Skeletal muscle satellite cell (primary cell): ENCODE measurements at regions not wholly inside any gene's neighbourhood (a gene's known extent, or its start where the extent isn't known, plus 50 kb on each side); places are given as distances from the start of the nearest gene placed in this dataset.
"Not testable (repeated sequence)": the region's sequence is repeated elsewhere in the genome, so short reads cannot be mapped to it uniquely, and the experiment has no call there.

Source experiments
- H3K27me3 ChIP-seq: 2 replicates; pipeline ENCODE4 v1.7.0; 2013; ENCODE audit warnings: low read length; ENCODE audit not compliant: control insufficient read depth, insufficient read depth
- H3K36me3 ChIP-seq: 2 replicates; pipeline ENCODE4 v1.7.0; 2013; ENCODE audit warnings: mild to moderate bottlenecking, control low read depth, low read length; ENCODE audit not compliant: insufficient read depth
- H3K4me1 ChIP-seq: 2 replicates; pipeline ENCODE4 v1.7.0; 2013; ENCODE audit warnings: low read length; ENCODE audit not compliant: control insufficient read depth, insufficient read depth
- H3K4me2 ChIP-seq: 2 replicates; pipeline ENCODE4 v1.7.0; 2013; ENCODE audit warnings: mild to moderate bottlenecking, low read length
- H3K4me3 ChIP-seq: 2 replicates; pipeline ENCODE4 v1.7.0; 2013; ENCODE audit warnings: low read length
- H3K9ac ChIP-seq: 2 replicates; pipeline ENCODE4 v1.7.0; 2013; ENCODE audit warnings: mild to moderate bottlenecking, low read depth, low read length, moderate library complexity
- H3K9me3 ChIP-seq: replicated peaks from 2 replicates; pipeline ENCODE4 v1.7.0; 2013; ENCODE audit warnings: mild to moderate bottlenecking, control low read depth, low read length

DNA sequence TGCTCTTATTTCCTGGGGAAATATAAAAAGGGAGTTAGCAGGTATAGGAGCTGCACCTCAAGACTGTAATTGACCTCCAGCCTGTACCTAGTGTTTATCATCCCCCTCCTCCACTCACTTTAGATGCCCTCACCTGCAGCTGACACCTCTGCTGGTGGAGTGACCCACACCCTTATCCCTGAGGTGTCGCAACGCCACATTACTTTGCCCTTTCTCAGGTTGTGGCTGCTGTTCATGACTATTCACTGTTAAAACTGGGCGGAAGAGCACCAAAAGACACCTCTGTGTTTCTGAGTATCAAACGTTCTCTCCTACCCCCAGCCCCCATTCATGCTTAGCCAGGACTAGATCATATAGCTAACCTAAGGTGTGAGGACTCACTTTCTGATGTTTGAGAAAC, 101.5 kb upstream of the ADAMTS3 start:
- Histone ChIP-seq H3K4me3 (no peak overlapping the region), H3K9me3 (no peaks in the 10 kb centered on the region), H3K4me1 (no peaks in the 10 kb centered on the region), H3K27me3 (peaks cover 22% of the 10 kb centered on the region), H3K4me2 (no peak overlapping the region), H3K36me3 (no peaks in the 10 kb centered on the region), H3K9ac (no peak overlapping the region)

DNA sequence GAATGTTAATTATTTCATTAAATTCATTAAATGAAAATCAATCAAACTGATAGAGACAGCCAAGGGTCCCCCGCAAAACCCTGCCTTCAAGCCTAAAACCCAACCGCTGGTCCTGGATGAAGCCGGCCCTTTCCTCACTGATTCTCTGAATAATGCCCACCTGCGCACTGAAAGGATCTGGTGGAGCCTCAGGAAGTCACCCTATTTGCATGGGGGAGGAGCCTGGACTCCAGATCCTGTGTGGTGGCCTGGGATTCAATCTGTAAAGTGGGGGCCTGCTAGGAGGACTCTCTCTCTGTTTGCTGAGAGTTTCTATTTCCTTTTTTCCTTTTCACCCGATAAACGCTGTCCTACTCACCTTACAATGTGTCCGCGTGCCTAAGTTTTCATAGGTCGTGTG, 97.9 kb upstream of the ADAMTS3 start:
- peaks cover 27% of the 10 kb centered on the region for H3K27me3 ChIP-seq
- no peaks in the 10 kb centered on the region for H3K4me1 ChIP-seq
- no peak overlapping the region for H3K4me3 ChIP-seq
- H3K36me3 ChIP-seq, result no peaks in the 10 kb centered on the region
- no peak overlapping the region for H3K9ac ChIP-seq
- H3K9me3 ChIP-seq, result no peaks in the 10 kb centered on the region
- no peak overlapping the region for H3K4me2 ChIP-seq

DNA sequence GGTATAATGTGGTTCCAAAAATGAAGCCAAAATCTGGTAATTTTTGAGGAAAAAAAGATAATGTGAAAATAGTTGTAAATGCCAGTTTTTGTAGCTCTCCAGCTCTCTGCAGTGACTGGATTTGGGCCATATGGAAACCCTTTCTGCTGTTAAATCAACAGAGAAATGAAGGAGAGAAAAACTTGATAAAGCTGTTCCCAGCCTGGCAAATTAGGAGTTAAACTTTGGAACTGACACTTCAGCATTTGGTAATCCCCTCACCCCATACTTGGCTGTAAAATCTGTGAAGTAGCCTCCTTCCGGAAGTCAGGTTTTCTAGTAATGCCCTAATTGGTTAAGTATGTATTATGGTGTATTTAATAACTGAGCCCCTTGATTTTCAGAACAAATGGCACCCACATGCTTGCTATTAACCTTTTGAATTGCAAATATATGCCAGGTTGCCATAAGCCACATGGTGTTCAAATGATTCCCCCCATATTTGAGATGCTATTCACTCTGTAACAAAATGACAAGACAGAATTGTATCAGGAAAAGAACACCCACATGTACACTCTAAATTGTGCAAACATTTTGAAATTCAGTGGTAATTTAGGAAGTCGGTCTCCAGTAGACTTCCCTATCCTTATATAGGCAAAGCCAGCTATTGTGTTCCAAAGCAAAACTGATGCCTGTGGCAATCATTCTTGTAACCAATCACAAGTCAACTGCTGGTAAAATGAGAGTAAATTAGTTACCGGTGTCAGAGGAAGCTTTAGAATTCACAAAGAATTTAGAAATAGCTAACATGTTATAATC, 96.3 kb upstream of the ADAMTS3 start:
- Histone ChIP-seq H3K9ac (no peak overlapping the region), H3K4me3 (no peak overlapping the region), H3K4me1 (no peaks in the 10 kb centered on the region), H3K9me3 (no peaks in the 10 kb centered on the region), H3K27me3 (peaks cover 26% of the 10 kb centered on the region), H3K36me3 (no peaks in the 10 kb centered on the region), H3K4me2 (no peak overlapping the region)

DNA sequence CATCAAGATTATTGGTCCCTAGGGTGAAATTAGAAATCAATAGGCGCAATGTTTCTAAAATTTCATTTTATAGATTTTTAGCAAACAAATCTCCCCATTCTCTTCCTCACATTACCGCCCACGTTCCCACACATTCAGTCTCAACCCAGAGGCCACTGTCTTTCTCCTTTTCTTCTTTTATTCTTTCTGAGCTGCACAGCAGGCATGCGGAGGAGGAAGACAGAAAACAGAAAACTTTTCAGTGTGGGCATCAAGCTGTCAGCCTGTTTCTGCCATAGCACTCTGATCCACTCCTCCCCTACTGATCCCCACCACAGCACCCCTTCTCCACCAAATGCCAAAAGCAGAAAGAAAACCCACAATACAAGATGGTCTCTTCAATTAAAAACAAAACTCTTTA, 94.8 kb upstream of the ADAMTS3 start:
- no peaks in the 10 kb centered on the region for H3K36me3 ChIP-seq
- peaks cover 19% of the 10 kb centered on the region for H3K27me3 ChIP-seq
- H3K4me3 ChIP-seq, result no peak overlapping the region
- H3K9me3 ChIP-seq, result no peaks in the 10 kb centered on the region
- no peak overlapping the region for H3K4me2 ChIP-seq
- H3K9ac ChIP-seq, result no peak overlapping the region
- no peaks in the 10 kb centered on the region for H3K4me1 ChIP-seq

DNA sequence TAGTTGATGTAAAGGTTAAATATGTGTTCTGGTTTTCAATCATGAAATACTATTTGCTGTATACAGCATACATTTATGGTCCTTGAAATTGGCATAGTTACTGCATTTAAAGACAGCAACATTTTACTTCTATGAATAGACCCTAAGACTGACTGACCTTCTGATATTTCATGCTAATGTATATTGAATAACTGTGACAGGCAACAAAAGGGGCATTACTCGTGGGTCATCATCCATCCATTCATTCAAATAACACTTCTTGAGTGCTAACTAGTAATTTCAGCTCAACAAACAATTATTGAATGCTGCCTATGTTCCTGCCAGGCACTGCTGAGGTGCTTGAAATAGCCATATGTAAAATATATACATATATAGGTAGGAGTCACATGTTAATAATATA, 92.8 kb upstream of the ADAMTS3 start:
- H3K36me3 ChIP-seq, result no peaks in the 10 kb centered on the region
- H3K4me1 ChIP-seq, result no peaks in the 10 kb centered on the region
- H3K27me3 ChIP-seq, result peaks cover 9% of the 10 kb centered on the region
- H3K9me3 ChIP-seq, result no peaks in the 10 kb centered on the region
- H3K9ac ChIP-seq, result no peak overlapping the region
- no peak overlapping the region for H3K4me3 ChIP-seq
- no peak overlapping the region for H3K4me2 ChIP-seq

DNA sequence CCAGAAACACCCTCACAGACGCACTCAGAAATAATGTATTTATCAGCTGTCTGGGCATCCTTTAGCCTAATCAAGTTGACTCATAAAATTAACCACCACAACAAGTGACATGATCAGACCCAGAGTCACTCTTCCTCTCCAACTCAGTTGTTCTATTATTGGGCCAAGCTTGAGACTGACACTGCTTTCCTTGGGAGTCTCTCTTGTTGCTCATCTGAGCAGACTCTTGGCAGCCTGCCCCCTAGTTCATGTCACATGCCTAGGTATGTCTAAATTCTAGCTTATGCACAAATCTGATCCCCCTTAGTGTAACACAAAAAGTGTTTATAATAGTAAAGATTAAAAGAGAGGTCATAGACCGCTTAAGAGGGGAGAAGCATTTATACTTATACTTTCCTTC, 72.6 kb upstream of the ADAMTS3 start:
- no peaks in the 10 kb centered on the region for H3K9me3 ChIP-seq
- no peaks in the 10 kb centered on the region for H3K4me1 ChIP-seq
- no peaks in the 10 kb centered on the region for H3K27me3 ChIP-seq
- H3K4me3 ChIP-seq, result no peak overlapping the region
- no peak overlapping the region for H3K4me2 ChIP-seq
- no peaks in the 10 kb centered on the region for H3K36me3 ChIP-seq
- H3K9ac ChIP-seq, result no peak overlapping the region

DNA sequence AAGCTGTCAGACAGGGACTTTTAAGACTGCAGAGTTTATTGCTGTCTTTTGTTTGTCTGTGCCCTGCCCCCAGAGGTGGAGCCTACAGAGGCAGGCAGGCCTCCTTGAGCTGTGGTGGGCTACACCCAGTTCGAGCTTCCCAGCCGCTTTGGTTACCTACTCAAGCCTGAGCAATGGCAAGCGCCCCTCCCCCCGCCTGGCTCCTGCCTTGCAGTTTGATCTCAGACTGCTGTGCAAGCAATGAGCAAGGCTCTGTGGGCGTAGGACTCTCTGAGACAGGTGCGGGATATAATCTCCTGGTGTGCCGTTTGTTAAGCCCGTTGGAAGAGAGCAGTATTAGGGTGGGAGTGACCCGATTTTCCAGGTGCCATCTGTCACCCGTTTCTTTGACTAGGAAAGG, 67.8 kb upstream of the ADAMTS3 start:
- not testable (repeated sequence) for H3K9ac ChIP-seq, H3K27me3 ChIP-seq, H3K4me1 ChIP-seq, H3K4me3 ChIP-seq, H3K4me2 ChIP-seq, H3K36me3 ChIP-seq, H3K9me3 ChIP-seq

DNA sequence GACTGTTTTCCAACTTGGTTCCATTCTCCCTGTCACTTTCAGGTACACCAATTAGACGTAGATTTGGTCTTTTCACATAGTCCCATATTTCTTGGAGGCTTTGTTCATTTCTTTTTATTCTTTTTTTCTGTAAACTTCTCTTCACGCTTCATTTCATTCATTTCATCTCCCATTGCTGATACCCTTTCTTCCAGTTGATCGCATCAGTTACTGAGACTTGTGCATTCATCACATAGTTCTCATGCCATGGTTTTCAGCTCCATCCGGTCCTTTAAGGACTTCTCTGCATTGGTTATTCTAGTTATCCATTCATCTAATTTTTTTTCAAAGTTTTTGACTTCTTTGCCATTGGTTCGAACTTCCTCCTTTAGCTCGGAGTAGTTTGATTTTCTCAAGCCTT, 66.9 kb upstream of the ADAMTS3 start:
- H3K36me3 ChIP-seq, H3K4me2 ChIP-seq, H3K4me1 ChIP-seq, H3K27me3 ChIP-seq, H3K9me3 ChIP-seq, H3K4me3 ChIP-seq, H3K9ac ChIP-seq: not testable (repeated sequence)

DNA sequence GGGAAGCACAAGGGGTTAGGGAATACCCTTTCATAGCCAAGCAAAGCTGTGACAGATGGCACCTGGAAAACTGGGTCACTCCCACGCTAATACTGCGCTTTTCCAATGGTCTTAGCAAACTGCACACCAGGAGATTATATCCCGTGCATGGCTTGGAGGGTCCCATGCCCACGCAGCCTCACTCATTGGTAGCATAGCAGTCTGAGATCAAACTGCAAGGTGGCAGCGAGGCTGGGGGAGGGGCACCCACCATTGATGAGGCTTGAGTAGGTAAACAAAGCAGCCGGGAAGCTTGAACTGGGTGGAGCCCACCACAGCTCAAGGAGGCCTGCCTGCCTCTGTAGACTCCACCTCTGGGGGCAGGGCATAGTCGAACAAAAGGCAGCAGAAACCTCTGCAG, 63.2 kb upstream of the ADAMTS3 start:
- H3K4me1 ChIP-seq, H3K9me3 ChIP-seq, H3K4me3 ChIP-seq, H3K4me2 ChIP-seq, H3K9ac ChIP-seq, H3K36me3 ChIP-seq: not testable (repeated sequence)
- peaks cover 14% of the 10 kb centered on the region for H3K27me3 ChIP-seq

DNA sequence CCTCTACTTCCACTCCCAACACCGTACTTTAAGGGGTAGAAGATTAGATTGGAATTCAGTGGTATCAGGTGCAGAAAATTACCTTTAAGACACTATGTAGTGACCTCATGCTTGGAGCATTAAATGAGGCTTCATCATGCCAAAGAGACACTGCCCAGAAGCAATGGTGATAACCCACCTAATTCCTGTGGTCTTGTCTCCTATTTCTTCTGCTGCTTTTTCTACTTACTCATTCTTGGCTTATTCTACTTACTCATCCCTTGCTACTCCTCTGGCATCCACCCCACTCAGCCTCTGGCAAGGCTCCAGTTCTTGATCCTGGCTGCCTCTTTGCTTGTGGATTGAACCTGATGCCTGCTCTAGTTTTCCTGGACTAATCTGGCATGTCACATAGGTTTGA, 62.3 kb upstream of the ADAMTS3 start:
- Histone ChIP-seq H3K4me1 (peaks cover 5% of the 10 kb centered on the region), H3K4me3 (no peak overlapping the region), H3K9ac (no peak overlapping the region), H3K27me3 (peaks cover 21% of the 10 kb centered on the region), H3K9me3 (no peaks in the 10 kb centered on the region), H3K36me3 (no peaks in the 10 kb centered on the region), H3K4me2 (no peak overlapping the region)

DNA sequence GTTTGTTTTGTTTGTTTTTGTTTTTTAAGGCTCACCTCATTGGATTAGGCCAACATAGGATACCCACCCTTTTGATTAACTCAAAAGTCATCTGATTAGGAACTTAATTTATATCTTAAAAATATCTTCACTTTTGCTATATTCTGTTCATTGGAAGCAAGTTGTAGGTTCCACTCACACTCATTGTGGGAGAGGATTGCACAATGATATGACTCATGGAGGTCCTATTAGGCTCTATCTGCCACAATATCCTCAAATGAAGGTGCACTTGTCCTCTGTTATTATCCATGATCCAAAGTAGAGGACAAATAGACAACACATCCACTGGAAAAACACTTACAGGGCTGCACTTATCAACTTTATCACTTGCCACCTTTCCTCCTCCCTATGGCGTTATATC, 60.5 kb upstream of the ADAMTS3 start:
- H3K4me2 ChIP-seq, result no peak overlapping the region
- peaks cover 5% of the 10 kb centered on the region for H3K4me1 ChIP-seq
- H3K27me3 ChIP-seq, result peaks cover 30% of the 10 kb centered on the region
- no peaks in the 10 kb centered on the region for H3K36me3 ChIP-seq
- H3K9ac ChIP-seq, result no peak overlapping the region
- no peak overlapping the region for H3K4me3 ChIP-seq
- H3K9me3 ChIP-seq, result no peaks in the 10 kb centered on the region

DNA sequence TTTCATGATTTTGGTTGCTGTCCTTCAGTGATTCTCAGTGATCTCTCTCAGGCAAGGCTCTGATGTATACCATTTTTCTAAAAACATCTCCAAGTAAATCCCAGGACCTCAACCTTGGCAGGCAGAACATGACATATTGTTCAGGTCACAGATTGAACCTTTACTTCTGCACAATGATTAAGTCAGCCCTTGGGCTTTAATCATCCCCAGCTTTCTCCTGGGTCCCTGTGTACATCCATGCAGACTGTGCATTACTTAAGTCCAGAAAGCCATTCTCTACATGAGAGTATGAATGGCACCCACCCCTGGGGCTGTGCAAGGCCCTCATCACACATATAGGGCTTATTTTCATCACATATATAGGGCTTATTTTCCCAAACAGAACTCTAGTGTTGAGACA, 58.7 kb upstream of the ADAMTS3 start:
- Histone ChIP-seq H3K4me2 (no peak overlapping the region), H3K9me3 (no peaks in the 10 kb centered on the region), H3K9ac (no peak overlapping the region), H3K36me3 (no peaks in the 10 kb centered on the region), H3K4me1 (peaks cover 5% of the 10 kb centered on the region), H3K4me3 (no peak overlapping the region), H3K27me3 (peaks cover 34% of the 10 kb centered on the region)
